ENCODE measurements at regions not wholly inside any gene's neighbourhood (a gene's known extent, or its start where the extent isn't known, plus 50 kb on each side); places are given as distances from the start of the nearest gene placed in this dataset.

- no peak for TF ChIP-seq CTCF (IDR thresholded peaks at IDR 0.05)
- ATAC-seq: peak in 3 of 4 donors; percentile 71 to 87 (median 71)
- Histone ChIP-seq H3K36me3 (no peaks in the 10 kb centered on the region), H3K4me1 (peaks cover 0 to 17% (median 2%) of the 10 kb centered on the region in 12 donors), H3K4me3 (no peak overlapping the region), H3K9me3 (no peaks in the 10 kb centered on the region), H3K27me3 (peaks cover 0 to 21% (median 0%) of the 10 kb centered on the region in 9 donors), H3K27ac (peak overlapping the region in 4 of 12 donors; percentile 11 to 43 (median 30))
- WGBS, 4 donors: 64 to 73% (median 67%) methylated on average over 9 of the region's 9 CpGs
- intact Hi-C loops (cut with DNase I): loop anchor here (5.0 to 10.0 kb wide), 11 partner anchors 74 to 339 kb away; no protein-coding TSS in a partner anchor
- DNase-seq: no peak
These were observed 77.7 kb downstream of the OLIG3 start for GRCh38 chr6:137416376-137417109.

GRCh38 chr6:137415834-137416190 is 78.4 kb downstream of the OLIG3 start:
- Histone ChIP-seq H3K36me3 (no peaks in the 10 kb centered on the region), H3K27ac (peak overlapping the region in 3 of 12 donors; percentile 19 to 76 (median 52)), H3K9me3 (no peaks in the 10 kb centered on the region), H3K4me3 (peak overlapping the region in 5 of 12 donors; percentile 43 to 58 (median 51)), H3K4me1 (peaks cover 0 to 17% (median 2%) of the 10 kb centered on the region in 12 donors), H3K27me3 (peaks cover 0 to 24% (median under 1%) of the 10 kb centered on the region in 9 donors)
- DNase-seq (no peak), ATAC-seq (no peak)
- TF ChIP-seq POLR2A (IDR thresholded peaks at IDR 0.05): no peak
- WGBS, 4 donors: 41 to 52% (median 42%) methylated on average over 5 of the region's 5 CpGs
- intact Hi-C loops (cut with DNase I): loop anchor here (2.0 to 10.0 kb wide), 12 partner anchors 74 to 339 kb away; no protein-coding TSS in a partner anchor

- DNase-seq (peak in 4 of 5 donors; percentile 36 to 51 (median 39)), ATAC-seq (peak; percentile 75 to 93 (median 90))
- H3K4me1 ChIP-seq: peaks cover 0 to 17% (median 2%) of the 10 kb centered on the region in 12 donors
- TF ChIP-seq CTCF (IDR thresholded peaks at IDR 0.05) (peak; percentile 40 to 72 (median 60)), POLR2A (IDR thresholded peaks at IDR 0.05) (no peak)
- no peaks in the 10 kb centered on the region for H3K36me3 ChIP-seq
- WGBS, 4 donors: 5 to 11% (median 7%) methylated on average over 23 to 25 of the region's 25 CpGs
- peaks cover 0 to 29% (median 4%) of the 10 kb centered on the region in 9 donors for H3K27me3 ChIP-seq
- H3K4me3 ChIP-seq: peak overlapping the region in 11 of 12 donors; percentile 7 to 58 (median 47)
- H3K27ac ChIP-seq: peak overlapping the region in 9 of 12 donors; percentile 19 to 76 (median 47)
- intact Hi-C loops (cut with DNase I): loop anchor here (2.0 to 10.0 kb wide), 12 partner anchors 73 to 338 kb away; no protein-coding TSS in a partner anchor
- H3K9me3 ChIP-seq: no peaks in the 10 kb centered on the region
These were observed 78.9 kb downstream of the OLIG3 start for GRCh38 chr6:137415127-137415833.

GRCh38 chr6:137414599-137414998 is 79.6 kb downstream of the OLIG3 start:
- peaks cover 0 to 17% (median 2%) of the 10 kb centered on the region in 12 donors for H3K4me1 ChIP-seq
- ATAC-seq: peak in 2 of 4 donors; percentile 32 to 34
- 45 to 49% (median 47%) methylated on average over 7 of the region's 7 CpGs for WGBS, 4 donors

More at GRCh38 chr6:137414599-137414998, 79.6 kb downstream of the OLIG3 start:
- Histone ChIP-seq H3K27ac (peak overlapping the region in 3 of 12 donors; percentile 52 to 76 (median 65)), H3K27me3 (peaks cover 0 to 36% (median 4%) of the 10 kb centered on the region in 9 donors), H3K9me3 (no peaks in the 10 kb centered on the region), H3K36me3 (no peaks in the 10 kb centered on the region), H3K4me3 (peak overlapping the region in 8 of 12 donors; percentile 43 to 58 (median 50))
- intact Hi-C loops (cut with DNase I): loop anchor here in 7 of 10 donors (2.0 to 10.0 kb wide), 6 partner anchors 80 to 330 kb away; no protein-coding TSS in a partner anchor
- TF ChIP-seq CTCF (IDR thresholded peaks at IDR 0.05) (no peak), POLR2A (IDR thresholded peaks at IDR 0.05) (no peak)
- DNase-seq: no peak
